ENCODE measurements at regions not wholly inside any gene's neighbourhood (a gene's known extent, or its start where the extent isn't known, plus 50 kb on each side); places are given as distances from the start of the nearest gene placed in this dataset.
"Not testable (repeated sequence)": the region's sequence is repeated elsewhere in the genome, so short reads cannot be mapped to it uniquely, and the experiment has no call there.

DNA sequence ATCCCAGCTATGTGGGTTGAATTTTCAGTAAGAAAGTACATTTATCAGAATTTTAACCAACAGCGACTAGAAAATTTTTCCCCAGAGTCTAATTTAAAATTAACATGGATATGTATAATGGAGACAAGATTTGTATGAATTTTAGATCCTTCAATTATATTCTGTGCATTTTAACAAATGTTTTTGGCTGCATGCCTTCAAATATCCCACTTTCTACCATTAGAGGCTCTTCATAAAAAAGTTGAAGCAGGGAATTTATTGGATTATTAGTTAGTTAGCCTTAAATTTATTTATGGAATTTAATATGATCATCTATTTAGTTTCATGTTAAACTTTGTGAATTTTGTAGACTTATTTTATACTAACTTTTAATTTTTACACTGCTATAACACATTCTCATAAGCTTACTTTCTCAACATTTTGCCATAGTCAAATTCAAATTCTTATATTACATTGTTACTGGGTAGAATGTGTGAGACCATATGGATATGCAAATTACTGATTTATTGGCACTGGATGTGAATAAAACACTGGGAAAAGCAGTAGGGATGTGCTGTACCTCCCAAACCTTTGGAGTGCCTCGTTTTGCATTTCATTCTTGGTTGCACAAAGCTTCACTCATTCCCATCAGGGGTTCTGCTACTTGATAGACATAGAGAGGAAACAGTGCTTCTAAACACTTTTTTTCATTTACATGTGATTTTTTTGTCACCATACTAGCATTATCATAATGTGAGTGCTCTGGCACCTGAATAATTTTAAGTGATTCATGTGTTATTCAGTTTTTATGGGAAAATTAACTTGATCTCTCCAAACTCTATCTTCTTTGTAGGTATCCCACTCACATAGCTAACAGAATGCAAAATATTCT lies 491.8 kb upstream of the COX7C start:
- DNase-seq = no peak
- TF ChIP-seq GATA1 (IDR thresholded peaks at IDR 0.05; ENCODE audit: low read depth, low read length) (no peak), POLR2A (IDR thresholded peaks at IDR 0.05; ENCODE audit: low read length) (no peak)

DNA sequence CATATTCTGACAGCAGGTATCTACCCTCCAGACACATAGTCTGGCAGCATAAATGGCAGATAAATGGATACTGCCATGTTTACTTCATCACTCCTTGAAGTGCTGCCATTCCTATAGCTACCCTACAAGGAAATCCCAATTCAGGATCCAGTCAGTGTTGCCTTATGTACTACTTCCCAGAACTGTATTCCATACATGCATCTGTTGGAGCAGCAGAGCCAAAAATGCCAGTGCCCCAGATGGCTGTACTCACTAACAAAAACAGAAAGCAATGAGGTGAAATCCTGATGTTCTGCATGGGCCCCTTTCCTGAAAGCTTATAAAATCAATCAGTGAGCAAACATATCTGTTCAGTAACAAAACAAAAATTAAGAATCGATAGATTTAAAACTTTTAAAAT lies 490.0 kb upstream of the COX7C start:
- no peak for TF ChIP-seq GATA1 (IDR thresholded peaks at IDR 0.05; ENCODE audit: low read depth, low read length)
- no peak for TF ChIP-seq POLR2A (IDR thresholded peaks at IDR 0.05; ENCODE audit: low read length)

DNA sequence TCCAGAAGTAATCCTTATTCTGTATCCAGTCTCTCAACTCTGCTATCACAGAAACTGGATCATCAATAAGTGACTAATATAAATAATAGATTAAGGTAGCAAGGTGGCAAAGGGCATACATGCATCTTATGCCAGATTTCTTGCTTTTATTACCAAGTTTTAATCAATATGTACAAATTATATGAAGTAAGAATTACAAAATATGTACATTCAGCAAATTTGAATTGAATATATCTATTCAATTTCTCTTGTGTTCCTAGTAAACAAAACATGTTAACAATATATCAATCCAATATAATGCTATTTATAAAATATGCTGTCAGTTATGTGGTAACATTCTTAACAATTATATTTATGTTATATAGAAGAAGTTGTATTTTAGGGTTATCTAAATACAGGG lies 488.7 kb upstream of the COX7C start:
- no peak for DNase-seq
- TF ChIP-seq GATA1 (IDR thresholded peaks at IDR 0.05; ENCODE audit: low read depth, low read length) (no peak), POLR2A (IDR thresholded peaks at IDR 0.05; ENCODE audit: low read length) (no peak)

More for the DNA sequence above, 490.0 kb upstream of the COX7C start:
- no peak for DNase-seq

DNA sequence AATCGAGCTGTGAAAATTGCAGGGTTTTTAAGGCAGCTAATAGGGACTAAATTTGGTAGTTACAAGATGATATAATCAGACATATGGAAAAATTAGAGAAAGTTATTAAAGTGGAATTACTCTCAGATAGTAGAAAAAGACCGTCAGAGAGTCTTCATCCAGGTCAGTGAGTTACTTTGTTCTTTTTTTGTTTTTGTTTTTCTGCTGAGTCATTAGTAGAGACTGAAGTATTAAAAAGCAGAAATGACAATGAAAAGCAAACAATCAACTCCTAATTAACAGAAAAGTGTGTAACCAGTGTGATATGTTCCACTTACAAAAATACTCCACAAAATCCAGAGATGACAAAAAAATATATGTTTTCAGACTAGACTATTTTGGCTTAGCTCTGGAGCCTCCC lies 480.4 kb upstream of the COX7C start:
- DNase-seq = no peak
- TF ChIP-seq GATA1 (IDR thresholded peaks at IDR 0.05; ENCODE audit: low read depth, low read length) = no peak
- no peak for TF ChIP-seq POLR2A (IDR thresholded peaks at IDR 0.05; ENCODE audit: low read length)

DNA sequence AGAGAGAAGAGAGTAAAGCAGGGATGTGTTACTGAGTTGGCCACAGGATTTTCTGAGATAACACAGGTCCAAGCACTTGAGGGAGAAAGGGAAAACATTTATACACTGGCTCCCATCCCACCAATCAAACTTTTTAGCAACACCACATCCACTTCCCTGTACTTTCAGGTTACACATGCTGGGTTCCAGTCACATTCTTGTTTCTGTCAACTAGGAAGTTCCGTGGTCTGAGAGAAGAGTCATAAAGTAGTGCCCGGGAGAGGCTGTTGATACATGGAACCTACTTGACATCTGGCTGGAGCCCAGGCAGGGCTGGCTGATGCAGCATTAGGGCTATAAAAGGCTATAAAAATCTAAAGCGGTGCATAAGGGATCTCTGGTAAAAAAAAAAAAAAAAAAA lies 473.9 kb upstream of the COX7C start:
- no peak for DNase-seq
- TF ChIP-seq POLR2A (IDR thresholded peaks at IDR 0.05; ENCODE audit: low read length) (no peak), GATA1 (IDR thresholded peaks at IDR 0.05; ENCODE audit: low read depth, low read length) (no peak)

DNA sequence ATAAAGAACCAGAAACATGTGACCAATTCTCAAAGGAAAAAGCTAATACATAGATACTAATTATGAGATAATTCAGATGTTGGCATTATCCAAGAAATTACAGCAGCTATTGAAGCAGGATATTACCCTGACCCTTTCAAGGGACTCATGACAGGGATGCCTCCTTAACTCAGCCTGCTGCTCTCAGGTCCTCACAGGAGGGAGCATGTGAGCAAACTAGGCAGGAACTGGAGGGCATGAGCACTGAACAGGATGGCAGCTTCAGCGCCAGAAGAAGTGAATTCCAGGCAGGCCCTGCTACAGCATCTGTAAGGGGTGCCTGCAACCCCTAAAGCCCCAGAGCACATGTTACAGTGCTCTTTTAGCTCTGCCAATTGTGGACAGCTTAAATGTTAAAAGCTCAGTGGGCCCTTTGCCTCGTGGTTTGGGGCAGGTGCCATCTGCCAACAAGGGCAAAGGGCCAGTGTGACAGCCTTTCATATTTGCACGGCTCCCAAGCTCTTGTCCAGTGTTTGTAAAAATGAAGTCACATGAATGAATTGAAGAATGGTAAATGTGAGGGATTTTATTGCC lies 464.7 kb upstream of the COX7C start:
- no peak for TF ChIP-seq POLR2A (IDR thresholded peaks at IDR 0.05; ENCODE audit: low read length)
- no peak for TF ChIP-seq GATA1 (IDR thresholded peaks at IDR 0.05; ENCODE audit: low read depth, low read length)
- DNase-seq = no peak

DNA sequence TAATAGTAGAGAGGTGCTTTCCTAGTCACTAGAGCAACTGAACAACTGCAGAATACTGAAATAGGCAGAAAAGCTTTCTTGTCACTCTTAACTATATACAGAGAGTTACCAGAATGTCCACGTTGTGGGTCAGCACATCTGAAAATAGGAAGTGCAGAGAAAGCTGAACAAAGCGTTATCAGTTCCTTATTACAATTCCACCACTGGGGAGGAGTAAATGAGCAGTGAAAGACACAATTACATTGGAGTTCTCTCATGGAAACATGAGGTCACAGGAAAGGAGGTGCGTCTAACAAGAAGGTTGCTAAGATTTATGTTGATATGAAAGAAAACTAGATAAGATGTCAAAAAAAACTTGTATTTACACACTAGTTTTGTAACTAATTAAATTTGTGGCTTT lies 461.9 kb upstream of the COX7C start:
- no peak for DNase-seq
- no peak for TF ChIP-seq GATA1 (IDR thresholded peaks at IDR 0.05; ENCODE audit: low read depth, low read length)
- no peak for TF ChIP-seq POLR2A (IDR thresholded peaks at IDR 0.05; ENCODE audit: low read length)

DNA sequence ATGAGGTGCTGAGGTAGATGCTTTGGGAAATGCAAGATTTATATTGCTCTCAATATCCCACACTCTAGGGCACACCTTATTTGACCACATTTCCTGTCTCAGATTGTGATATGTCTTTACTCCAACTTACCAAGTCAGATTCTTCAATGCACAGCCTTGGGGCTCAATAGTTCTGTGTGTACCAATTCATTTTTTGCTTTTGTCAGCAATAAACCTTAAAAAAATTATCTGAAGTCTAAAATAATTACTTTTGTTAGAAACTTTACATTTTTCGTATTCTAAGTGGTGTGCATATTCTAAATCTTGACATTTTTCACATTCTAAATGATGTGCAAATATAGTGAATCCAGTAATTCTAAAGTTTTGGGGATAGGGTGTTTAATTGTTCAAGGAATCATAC lies 447.5 kb upstream of the COX7C start:
- TF ChIP-seq POLR2A (IDR thresholded peaks at IDR 0.05; ENCODE audit: low read length) (no peak), GATA1 (IDR thresholded peaks at IDR 0.05; ENCODE audit: low read depth, low read length) (no peak)
- DNase-seq = no peak

DNA sequence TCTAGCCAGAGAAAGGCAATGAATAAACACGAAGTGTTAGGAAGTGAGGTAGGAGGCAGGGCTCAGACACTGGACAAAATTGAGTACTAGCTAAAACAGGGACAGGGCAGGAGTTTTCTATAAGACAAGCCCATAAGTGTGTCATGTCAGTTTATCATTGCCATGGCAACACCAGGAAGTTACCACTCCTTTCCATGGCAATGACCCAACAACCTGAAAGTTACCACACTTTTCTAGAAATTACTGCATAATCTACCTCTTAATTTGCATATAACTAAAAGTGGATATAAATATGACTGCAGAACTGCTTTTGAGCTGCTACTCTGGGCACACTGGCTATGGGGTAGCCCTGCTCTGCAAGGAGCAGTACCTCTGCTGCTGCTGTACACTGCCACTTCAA lies 442.5 kb upstream of the COX7C start:
- peak; percentile 2 to 5 for DNase-seq
- no peak for TF ChIP-seq GATA1 (IDR thresholded peaks at IDR 0.05; ENCODE audit: low read depth, low read length)
- TF ChIP-seq POLR2A (IDR thresholded peaks at IDR 0.05; ENCODE audit: low read length) = no peak

DNA sequence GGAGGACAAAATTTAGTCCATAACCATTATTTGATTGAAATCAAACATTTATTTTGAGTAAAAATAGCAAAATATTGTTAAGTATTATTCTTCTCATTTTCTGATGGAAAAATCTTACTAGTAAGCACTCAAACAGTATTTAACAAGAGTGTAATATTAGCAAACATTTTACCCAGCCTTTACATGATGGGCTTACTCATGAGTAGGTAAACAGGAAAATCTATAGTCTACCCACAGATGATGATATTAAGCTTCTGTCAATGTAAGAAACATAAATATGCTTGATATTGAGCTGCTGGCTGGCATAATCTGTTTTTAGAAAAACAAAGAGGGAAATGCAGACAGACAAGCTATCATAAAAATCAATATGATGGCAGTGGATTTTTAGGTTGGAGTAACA lies 418.5 kb upstream of the COX7C start:
- TF ChIP-seq POLR2A (IDR thresholded peaks at IDR 0.05; ENCODE audit: low read length) (no peak), GATA1 (IDR thresholded peaks at IDR 0.05; ENCODE audit: low read depth, low read length) (no peak)
- no peak for DNase-seq

DNA sequence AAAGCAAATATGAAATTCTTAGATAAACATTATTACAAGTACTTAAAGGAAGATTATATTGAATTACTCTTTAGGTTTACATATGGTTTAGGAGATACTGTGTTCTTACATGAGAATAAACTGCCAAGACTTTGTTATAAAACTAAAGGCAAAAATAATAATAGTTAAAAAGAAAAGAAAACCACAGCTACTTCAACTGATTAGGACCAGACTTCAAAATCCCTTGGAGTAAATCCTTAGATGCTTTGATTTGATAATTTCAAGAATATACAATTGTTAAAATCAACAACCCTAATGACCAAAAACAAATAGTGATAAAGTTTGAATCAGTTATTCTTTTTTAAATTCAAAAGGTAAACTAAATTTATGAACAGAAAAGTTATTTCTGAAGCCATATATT lies 389.6 kb upstream of the COX7C start:
- TF ChIP-seq GATA1 (IDR thresholded peaks at IDR 0.05; ENCODE audit: low read depth, low read length) = no peak
- no peak for TF ChIP-seq POLR2A (IDR thresholded peaks at IDR 0.05; ENCODE audit: low read length)
- DNase-seq = no peak

DNA sequence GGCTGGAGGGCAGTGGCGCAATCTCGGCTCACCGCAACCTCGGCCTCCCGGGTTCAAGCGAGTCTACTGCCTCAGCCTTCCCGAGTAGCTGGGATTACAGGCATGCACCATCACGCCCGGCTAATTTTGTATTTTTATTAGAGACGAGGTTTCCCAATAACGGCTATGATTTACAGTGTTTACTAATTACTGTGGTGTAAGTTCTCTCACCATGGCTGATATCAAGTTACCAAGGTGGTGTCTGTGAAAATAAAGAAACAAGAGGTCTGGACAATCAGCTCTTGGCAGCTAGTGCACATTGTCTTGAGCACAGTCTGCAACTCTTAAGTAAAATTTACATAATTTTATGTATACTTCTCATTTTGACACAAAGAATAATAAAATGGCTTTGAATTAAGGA lies 385.5 kb upstream of the COX7C start:
- no peak for TF ChIP-seq POLR2A (IDR thresholded peaks at IDR 0.05; ENCODE audit: low read length)
- TF ChIP-seq GATA1 (IDR thresholded peaks at IDR 0.05; ENCODE audit: low read depth, low read length) = no peak
- DNase-seq = no peak

DNA sequence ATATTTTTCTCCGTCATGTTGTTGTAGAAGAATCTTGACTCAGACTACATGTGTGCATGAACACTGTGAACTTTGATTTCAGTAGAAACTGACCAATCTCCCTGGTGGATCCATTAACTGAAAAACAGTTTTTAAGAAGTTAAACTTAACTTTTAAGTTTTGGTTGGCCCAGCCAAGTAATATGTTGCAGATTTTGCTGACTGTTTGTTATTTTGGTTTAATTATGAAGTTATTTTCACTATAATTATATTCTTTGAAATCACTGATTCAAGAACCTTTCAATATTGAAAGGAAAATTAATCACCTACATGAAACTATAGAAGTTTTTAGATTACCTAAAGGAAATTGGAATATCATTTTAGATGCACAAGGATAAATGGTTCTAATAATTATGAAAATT lies 373.6 kb upstream of the COX7C start:
- TF ChIP-seq GATA1 (IDR thresholded peaks at IDR 0.05; ENCODE audit: low read depth, low read length) (no peak), POLR2A (IDR thresholded peaks at IDR 0.05; ENCODE audit: low read length) (no peak)
- DNase-seq = no peak

DNA sequence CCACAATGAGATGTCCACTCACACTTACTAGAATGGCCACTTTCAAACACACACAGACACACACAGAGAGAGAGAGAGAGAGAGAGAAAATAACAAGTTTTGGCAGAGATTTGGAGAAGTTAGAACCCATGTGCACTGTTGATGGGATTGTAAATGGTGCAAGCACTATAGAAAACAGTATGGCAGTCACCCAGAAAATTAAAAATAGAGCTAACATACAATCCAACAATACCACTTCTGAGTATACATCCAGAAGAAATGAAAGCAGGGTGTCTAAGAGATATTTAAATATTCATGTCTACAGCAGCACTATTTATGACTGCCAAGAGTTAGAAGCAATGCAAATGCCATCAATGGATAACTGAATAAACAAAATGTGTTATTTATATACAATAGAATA lies 359.9 kb upstream of the COX7C start:
- TF ChIP-seq GATA1 (IDR thresholded peaks at IDR 0.05; ENCODE audit: low read depth, low read length) (no peak), POLR2A (IDR thresholded peaks at IDR 0.05; ENCODE audit: low read length) (no peak)
- no peak for DNase-seq

DNA sequence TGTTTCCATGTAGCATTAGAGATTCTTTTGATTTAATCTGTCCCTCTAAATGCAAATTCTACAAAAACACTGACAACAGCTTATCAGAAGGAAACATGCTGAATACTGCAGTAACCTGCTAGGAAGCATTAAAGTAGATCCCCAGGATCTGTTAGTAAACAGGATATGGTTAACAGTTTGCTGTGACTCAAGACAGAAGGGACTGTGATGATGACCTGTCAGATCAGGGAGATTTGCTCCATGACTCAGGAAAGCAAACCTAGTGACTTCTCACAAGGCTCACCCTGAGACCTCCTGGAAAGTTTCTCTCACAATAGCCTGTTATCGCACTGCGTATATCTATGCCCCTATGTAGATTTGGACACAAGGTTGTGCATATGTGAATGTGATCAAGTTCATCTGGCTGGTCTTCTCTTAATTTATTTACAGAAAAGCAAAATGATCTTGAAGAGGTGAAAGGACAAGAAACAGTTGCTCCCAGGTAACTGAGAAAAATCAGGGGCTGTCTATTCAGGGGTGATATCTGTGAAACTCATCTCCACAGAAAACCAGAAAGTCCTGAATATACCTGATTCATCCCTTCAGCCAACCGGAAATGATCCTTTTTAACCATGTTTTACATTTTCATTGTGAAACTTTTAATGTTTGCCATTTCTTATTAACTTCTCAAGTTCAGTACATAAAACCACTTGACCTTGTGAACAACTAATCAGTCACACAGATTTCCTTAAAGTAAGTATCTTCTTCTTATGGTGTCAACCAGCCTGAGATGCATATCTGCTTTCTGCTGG lies 333.1 kb upstream of the COX7C start:
- DNase-seq = not testable (repeated sequence)

DNA sequence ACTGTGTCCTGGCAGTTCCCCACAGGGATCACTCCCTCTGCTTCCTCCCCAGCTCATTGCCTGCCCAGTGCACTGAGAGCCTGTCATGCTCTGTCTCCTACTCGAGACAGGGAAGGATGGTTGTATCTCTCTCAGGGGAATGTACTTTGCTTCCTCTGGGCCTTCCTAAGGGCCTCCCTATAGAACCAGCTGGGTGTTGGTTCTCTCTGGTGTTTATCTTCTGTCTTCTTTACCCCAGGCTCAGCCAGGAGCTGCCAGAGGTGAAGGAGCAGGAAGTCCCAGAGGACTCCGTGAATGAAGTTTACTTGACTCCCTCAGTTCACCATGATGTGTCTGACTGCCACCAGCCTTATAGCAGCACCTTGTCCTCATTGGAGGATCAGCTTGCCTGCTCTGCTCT lies 330.3 kb upstream of the COX7C start:
- DNase-seq = not testable (repeated sequence)

DNA sequence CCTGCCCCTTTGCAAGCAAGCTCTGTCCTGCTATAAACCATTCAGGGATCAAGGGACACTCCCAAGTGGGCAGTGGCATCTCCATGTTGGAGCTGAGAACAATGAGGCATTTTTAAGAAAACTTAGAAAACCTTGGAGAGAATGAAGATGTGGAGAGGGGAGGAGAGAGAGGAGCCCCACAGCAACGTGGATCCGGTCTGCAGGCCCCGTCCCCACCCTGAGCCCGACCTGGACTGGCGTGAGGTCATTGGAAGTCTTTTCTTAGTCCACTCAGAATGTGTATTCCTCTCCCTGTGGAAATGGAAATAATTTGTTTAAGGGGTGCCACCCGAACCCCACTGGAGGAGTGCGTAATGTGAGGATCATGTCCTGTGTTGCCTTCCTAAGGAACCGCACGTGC lies 328.0 kb upstream of the COX7C start:
- not testable (repeated sequence) for DNase-seq

DNA sequence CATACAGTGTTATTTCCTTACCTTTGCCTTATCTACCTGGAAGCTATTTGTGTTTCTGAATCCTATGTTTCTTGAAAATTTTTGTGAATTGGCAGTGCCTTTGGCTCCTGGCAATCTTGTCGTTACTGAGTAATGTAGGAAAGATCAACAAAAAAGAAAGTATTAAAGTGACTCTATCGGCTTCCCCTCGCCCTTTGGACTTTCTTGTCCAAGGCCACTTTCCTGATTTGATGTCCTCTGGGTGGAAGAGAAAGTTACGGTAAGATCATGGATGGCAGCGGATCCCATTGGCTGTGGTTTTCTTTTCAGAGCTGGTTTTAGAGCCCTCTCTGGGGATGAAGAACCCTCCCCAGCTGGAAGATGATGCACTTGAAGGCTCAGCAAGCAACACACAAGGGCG lies 324.9 kb upstream of the COX7C start:
- not testable (repeated sequence) for DNase-seq

DNA sequence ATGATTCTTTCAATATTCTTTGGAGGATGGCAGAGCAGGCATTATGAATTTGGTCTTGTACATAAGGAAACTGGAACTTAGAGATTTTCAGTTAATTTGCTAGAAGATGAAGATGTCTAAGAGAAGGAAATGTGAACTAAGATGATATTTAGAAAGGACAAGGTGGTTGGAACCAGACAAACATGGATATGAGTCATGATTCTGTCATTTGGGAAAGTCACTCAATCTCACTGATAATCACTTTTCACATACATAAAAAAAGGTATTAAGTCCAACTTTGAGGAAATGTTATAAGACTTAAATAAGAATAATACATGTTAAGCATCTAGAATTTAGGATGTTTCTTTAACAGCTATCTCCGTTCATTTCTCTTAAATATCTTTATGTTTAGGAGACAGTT lies 315.1 kb upstream of the COX7C start:
- DNase-seq = not testable (repeated sequence)

DNA sequence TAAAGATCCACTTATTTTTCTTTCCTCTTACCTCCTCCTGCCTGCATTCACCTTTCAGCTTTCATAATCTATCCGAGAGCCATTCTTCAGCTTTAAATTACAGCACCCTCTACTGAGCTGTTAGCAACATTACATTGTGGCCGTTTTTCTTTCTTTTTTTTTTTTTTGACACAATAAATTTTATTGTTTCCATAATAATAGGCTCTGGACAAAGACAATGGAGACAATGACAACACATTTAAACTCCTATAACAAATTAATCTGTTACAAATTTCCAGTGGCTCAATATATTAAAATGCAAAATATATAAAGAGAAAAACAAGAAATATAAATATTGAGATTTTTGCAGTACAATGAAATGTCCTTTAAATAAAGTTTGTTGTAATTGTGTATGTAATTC lies 312.7 kb upstream of the COX7C start:
- peak; percentile 1 to 6 for DNase-seq

All from erythroblast (primary cell).